ENCODE measurements at regions not wholly inside any gene's neighbourhood (a gene's known extent, or its start where the extent isn't known, plus 50 kb on each side); places are given as distances from the start of the nearest gene placed in this dataset.

DNA sequence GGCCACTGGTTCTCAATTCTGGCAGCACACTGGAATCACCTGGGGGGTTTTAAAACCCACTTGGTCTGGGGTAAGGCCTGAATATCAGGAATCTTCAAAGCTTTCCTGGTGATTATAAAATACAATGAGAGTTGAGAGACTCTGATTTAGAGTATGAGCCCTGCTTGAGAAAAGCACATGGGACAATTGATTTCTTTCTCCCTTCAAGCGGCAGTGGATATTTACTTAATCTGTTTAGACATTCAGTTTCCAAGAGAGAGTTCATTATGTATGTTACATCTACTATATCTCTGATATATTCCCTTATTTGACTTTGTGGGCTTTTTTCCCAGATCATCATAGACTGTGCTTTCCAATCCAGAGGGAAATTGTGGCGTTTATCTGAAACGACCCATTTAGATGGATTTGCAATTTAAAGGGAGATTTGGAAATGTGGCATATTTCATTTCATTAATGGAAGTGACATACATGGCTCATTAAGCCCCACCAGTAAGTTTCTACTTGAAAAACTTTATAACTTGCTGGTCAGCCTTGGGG lies 171.2 kb upstream of the PFN2 start:
- no peaks in the 10 kb centered on the region for H3K9me3 ChIP-seq
- H3K4me2 ChIP-seq = no peak overlapping the region
- TF ChIP-seq Cebpa-rat (IDR thresholded peaks at IDR 0.05) = no peak
- no peaks in the 10 kb centered on the region for H3K36me3 ChIP-seq
- H3K9ac ChIP-seq = no peak overlapping the region
- no peaks in the 10 kb centered on the region for H4K20me1 ChIP-seq
- H3K27ac ChIP-seq = no peak overlapping the region
- H3K4me3 ChIP-seq = no peak overlapping the region
- H3K4me1 ChIP-seq = no peaks in the 10 kb centered on the region
- H3K27me3 ChIP-seq = no peaks in the 10 kb centered on the region

DNA sequence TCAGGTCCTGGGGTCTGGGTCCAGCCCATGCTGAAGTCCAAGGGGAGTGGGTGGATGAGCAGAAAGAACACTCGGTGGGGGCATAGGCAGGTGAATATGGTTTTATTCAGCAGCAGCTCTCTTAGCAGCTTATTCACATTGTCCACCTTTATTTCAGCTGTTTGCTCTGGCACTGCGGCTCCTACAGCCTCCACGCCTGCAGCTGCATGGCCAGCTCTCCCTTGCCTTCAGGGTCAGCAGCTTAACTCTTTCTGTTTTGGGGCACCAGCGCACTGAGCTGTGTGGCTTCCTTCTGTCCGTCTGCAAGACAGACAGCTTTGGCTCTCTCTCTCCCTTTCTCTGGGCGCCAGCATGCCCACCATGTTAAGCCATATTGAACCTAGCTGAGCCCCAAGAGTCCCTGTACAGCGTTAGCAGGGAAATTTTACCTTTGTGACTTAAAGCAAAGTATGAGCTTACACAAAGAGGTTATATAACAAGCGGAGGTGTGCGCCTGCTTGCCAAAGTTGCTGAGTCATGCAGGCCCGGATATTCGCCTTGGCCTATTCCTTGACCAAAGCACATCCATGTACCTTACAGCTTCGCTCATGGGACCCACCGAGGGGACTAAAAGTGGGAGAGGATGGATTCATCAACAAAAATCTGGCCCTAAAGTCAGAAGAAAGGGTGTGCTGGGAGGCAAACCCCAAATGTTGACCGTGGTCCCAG lies 170.1 kb upstream of the PFN2 start:
- H3K27me3 ChIP-seq = no peaks in the 10 kb centered on the region
- H3K4me3 ChIP-seq = no peak overlapping the region
- no peak overlapping the region for H3K4me2 ChIP-seq
- no peak for TF ChIP-seq Cebpa-rat (IDR thresholded peaks at IDR 0.05)
- H3K4me1 ChIP-seq = no peaks in the 10 kb centered on the region
- no peaks in the 10 kb centered on the region for H3K9me3 ChIP-seq
- H3K36me3 ChIP-seq = no peaks in the 10 kb centered on the region
- no peak overlapping the region for H3K27ac ChIP-seq
- H3K9ac ChIP-seq = no peak overlapping the region
- H4K20me1 ChIP-seq = no peaks in the 10 kb centered on the region

DNA sequence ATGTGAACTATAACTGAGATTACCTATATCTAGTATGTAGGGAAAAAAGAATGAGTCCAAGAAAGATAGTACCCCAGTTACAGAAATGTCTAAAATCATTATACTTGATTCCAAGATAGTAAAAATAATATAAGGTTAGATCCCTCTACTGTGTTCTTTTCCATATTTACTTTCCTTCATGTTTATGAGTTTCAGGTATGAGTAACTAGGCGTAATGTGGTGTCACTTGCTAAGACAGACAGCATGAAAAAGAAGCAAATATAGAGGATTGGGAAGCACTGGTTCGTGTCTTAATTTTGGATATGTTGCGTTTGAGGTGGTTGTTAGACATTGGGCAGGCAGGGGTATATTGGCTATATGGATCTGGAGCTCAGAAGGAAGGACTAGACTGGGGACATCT lies 168.1 kb upstream of the PFN2 start:
- no peak overlapping the region for H3K4me3 ChIP-seq
- H3K9ac ChIP-seq = no peak overlapping the region
- H3K27me3 ChIP-seq = no peaks in the 10 kb centered on the region
- H3K4me1 ChIP-seq = no peaks in the 10 kb centered on the region
- no peaks in the 10 kb centered on the region for H3K36me3 ChIP-seq
- H3K27ac ChIP-seq = no peak overlapping the region
- no peak overlapping the region for H3K4me2 ChIP-seq
- TF ChIP-seq Cebpa-rat (IDR thresholded peaks at IDR 0.05) = no peak
- no peaks in the 10 kb centered on the region for H3K9me3 ChIP-seq
- H4K20me1 ChIP-seq = no peaks in the 10 kb centered on the region

DNA sequence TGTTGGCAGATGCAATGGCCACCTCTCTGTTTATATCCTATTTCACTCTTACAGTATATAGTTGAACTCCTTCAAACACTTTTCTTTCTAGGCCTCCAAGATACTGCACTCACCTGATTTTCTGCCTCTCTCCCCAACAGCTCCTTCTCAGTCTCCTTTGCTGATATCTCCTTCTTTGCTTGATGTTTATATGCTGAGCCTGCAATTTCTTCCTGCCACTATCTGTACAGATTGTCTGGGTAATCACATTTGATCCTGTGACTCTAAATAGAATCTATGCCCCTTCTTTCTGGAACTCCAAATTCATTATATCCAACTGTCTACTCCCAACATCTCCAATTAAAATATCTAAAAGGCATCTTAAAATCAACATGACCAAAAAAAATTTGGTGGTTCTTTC lies 165.5 kb upstream of the PFN2 start:
- Histone ChIP-seq H3K4me1 (no peaks in the 10 kb centered on the region), H3K27ac (no peak overlapping the region), H3K36me3 (no peaks in the 10 kb centered on the region), H3K9me3 (no peaks in the 10 kb centered on the region), H3K9ac (no peak overlapping the region), H4K20me1 (no peaks in the 10 kb centered on the region), H3K27me3 (no peaks in the 10 kb centered on the region), H3K4me3 (no peak overlapping the region), H3K4me2 (no peak overlapping the region)
- no peak for TF ChIP-seq Cebpa-rat (IDR thresholded peaks at IDR 0.05)

DNA sequence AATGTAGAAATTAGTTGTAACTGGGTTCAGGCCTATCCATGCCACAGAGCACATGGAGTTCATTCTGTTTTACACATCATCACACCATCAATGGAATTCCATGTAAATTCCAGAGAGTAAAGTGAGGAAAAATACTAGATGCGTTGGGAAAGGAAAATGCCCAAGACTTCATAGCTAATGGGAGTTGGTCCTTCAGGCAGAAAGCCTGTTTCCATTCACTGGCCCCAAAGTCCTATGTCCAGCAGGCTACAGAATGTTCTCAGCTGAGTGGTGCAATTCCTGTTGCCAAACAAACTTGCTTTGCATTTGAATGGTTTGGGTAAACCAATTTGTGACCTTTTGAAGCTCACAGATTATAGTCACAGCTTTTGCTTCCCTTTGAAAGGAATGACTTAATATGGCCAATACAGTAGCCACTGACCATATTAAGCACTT lies 164.6 kb upstream of the PFN2 start:
- no peak for TF ChIP-seq Cebpa-rat (IDR thresholded peaks at IDR 0.05)
- no peak overlapping the region for H3K27ac ChIP-seq
- H3K4me1 ChIP-seq = no peaks in the 10 kb centered on the region
- no peak overlapping the region for H3K9ac ChIP-seq
- no peaks in the 10 kb centered on the region for H4K20me1 ChIP-seq
- no peaks in the 10 kb centered on the region for H3K9me3 ChIP-seq
- no peak overlapping the region for H3K4me2 ChIP-seq
- H3K27me3 ChIP-seq = no peaks in the 10 kb centered on the region
- no peaks in the 10 kb centered on the region for H3K36me3 ChIP-seq
- H3K4me3 ChIP-seq = no peak overlapping the region

DNA sequence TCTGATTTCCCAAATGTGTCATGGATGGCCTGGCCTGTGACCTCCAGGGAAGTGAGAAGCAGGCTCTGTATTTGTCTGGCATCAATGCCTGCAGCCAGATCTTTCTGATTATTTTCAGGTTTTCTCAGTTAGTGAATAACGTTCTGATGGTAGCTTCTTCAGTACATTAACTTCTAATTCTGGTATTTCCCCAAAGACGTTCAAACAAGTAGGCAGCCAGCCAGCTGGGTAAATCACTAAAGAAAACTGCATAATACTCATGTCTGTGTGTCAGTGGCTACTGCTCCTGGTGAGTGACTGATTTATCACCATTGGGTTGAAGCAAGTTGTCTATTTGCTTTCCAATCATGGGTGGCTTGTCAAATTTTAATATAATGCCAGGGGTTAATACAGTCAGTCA lies 162.6 kb upstream of the PFN2 start:
- Histone ChIP-seq H3K36me3 (no peaks in the 10 kb centered on the region), H3K4me2 (no peak overlapping the region), H3K27me3 (no peaks in the 10 kb centered on the region), H3K27ac (no peak overlapping the region), H3K9ac (no peak overlapping the region), H3K4me3 (no peak overlapping the region), H4K20me1 (no peaks in the 10 kb centered on the region), H3K4me1 (no peaks in the 10 kb centered on the region), H3K9me3 (no peaks in the 10 kb centered on the region)
- no peak for TF ChIP-seq Cebpa-rat (IDR thresholded peaks at IDR 0.05)

DNA sequence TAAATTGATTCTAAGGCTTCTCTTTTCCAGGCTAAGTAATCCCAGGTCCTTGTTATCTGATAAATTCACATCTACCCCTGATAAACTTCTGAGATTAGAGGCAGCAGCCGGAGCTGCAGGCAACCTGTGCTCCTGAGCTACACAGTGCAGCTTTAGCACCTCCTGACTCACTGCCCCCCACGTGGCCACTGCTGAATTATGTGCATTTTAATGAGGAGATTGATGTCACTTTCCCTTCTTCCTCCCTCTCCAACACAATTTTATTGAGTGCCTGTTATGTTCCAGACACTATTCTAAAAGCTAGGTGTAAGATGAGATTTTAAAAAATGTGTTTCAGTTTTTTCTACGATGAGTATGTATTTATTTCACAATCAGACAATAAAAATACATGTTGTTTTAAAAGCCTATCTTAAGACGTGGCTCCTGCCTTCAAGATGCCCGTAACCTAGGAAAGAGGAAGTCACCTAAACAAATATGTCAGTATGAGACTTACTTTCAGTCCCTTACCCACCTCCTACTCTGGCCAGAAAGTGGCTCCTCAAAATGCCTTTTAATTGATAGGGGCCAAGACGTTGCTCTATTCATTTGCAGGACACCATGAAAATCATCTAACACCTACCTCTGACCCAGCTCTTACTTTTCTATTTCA lies 161.5 kb upstream of the PFN2 start:
- H3K36me3 ChIP-seq = no peaks in the 10 kb centered on the region
- no peak for TF ChIP-seq Cebpa-rat (IDR thresholded peaks at IDR 0.05)
- H3K4me3 ChIP-seq = no peak overlapping the region
- H3K9ac ChIP-seq = no peak overlapping the region
- H3K27me3 ChIP-seq = no peaks in the 10 kb centered on the region
- no peaks in the 10 kb centered on the region for H4K20me1 ChIP-seq
- H3K9me3 ChIP-seq = no peaks in the 10 kb centered on the region
- H3K4me1 ChIP-seq = no peaks in the 10 kb centered on the region
- no peak overlapping the region for H3K4me2 ChIP-seq
- no peak overlapping the region for H3K27ac ChIP-seq

DNA sequence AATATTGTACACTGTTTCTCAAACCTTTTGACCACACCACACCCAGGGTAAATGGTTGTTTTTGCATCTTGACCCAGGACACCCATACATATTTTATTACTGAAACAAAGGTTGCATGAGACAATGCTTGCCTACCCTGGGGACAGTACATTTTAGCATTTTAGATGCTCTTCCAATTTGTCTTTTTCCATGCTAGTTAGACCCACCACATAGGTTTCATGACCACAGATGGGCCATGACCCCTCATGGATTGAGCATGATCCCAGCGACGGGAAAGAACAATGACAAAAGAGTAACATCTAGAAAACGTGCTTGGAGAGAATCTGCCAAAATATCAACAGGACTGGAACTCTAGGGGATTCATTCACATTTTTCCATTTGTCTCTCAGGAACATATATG lies 161.0 kb upstream of the PFN2 start:
- Histone ChIP-seq H3K9ac (no peak overlapping the region), H3K27me3 (no peaks in the 10 kb centered on the region), H3K4me3 (no peak overlapping the region), H3K27ac (no peak overlapping the region), H3K4me2 (no peak overlapping the region), H3K9me3 (no peaks in the 10 kb centered on the region), H3K4me1 (no peaks in the 10 kb centered on the region), H3K36me3 (no peaks in the 10 kb centered on the region), H4K20me1 (no peaks in the 10 kb centered on the region)
- TF ChIP-seq Cebpa-rat (IDR thresholded peaks at IDR 0.05) = no peak

DNA sequence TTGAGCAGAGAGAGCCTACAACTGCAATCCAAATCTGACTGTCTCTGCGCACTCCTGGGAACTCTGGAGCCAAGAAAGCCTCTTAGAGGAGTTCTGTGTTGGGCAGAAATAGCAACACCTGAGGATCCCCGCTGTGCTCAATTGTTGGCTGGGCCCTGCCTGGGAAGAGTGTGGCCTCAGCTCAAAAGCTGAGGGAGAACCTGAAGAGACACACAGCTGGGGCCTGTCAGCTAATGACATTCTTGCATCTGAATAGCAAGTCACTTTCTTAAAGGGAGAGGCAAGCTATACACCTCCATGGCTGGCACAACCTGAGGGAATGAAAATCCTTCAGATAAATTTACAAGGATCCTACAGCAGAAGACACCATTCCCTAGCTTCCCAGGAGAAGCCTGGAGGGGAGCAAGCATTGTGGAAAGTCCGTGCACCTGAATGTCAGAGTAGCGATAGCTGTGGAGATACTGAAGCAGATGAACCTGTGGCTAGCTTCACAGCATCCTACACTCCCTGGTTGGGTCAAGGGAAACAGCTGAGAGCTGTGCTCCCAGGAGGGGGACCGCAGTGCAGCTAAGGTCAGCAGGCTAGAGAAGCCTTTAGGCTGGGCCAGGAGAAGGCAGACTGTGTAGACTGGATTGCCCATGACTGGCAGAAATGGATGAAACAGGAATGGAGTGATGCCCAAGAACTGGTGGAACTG lies 159.9 kb upstream of the PFN2 start:
- Histone ChIP-seq H3K4me1 (no peaks in the 10 kb centered on the region), H3K4me2 (no peak overlapping the region), H3K27ac (no peak overlapping the region), H3K36me3 (no peaks in the 10 kb centered on the region), H3K9me3 (no peaks in the 10 kb centered on the region), H3K9ac (no peak overlapping the region), H3K27me3 (no peaks in the 10 kb centered on the region), H3K4me3 (no peak overlapping the region), H4K20me1 (no peaks in the 10 kb centered on the region)
- no peak for TF ChIP-seq Cebpa-rat (IDR thresholded peaks at IDR 0.05)

DNA sequence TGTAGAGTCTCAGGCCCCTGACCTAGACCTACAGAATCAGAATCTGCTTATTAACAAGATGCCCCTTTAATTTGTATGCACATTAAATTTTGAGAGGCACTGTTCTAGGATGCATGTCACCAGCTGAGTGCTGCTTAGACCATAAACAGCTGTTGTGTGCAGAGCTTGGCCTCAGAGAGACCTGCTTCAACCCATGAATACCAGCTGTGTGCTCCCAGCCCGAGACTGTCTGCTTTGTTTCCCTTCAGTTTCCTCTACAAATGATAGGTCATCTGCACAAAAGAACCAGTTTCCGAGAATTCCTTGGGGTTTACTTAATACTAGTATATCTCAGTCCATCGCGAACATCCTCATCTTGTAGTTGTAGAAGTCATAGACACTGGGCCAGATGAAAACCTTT lies 158.5 kb upstream of the PFN2 start:
- Histone ChIP-seq H3K27ac (no peak overlapping the region), H3K4me2 (no peak overlapping the region), H4K20me1 (no peaks in the 10 kb centered on the region), H3K9me3 (no peaks in the 10 kb centered on the region), H3K4me3 (no peak overlapping the region), H3K36me3 (no peaks in the 10 kb centered on the region), H3K4me1 (peaks cover 3% of the 10 kb centered on the region), H3K9ac (no peak overlapping the region), H3K27me3 (no peaks in the 10 kb centered on the region)
- TF ChIP-seq Cebpa-rat (IDR thresholded peaks at IDR 0.05) = no peak

All from BLaER1 (cell line).